Left lung (tissue), 4 donors: ENCODE measurements at regions not wholly inside any gene's neighbourhood (a gene's known extent, or its start where the extent isn't known, plus 50 kb on each side); places are given as distances from the start of the nearest gene placed in this dataset.
A peak's percentile ranks its signal among the peaks of the same experiment; 100 is the strongest.

Experiments
- ATAC-seq: fragments of 200-7000 bp; cut with Tn5 transposase; one replicate; pipeline ENCODE4 v1.9.1; 2020; ENCODE audit warnings: moderate library complexity
- DNase-seq, 4 donors: peaks; one replicate each; pipeline ENCODE4 v3.0.0-alpha.2; 2013 to 2020
- H3K27ac ChIP-seq, 2 donors: fragments of 200-600 bp; sonication (generic) in 1 of 2; one replicate each; pipeline versions ENCODE4 v1.5.0 to v1.8.0; 2020 to 2021
- H3K27me3 ChIP-seq, 2 donors: fragments of 200-600 bp; sonication (generic) in 1 of 2; one replicate each; pipeline versions ENCODE4 v1.5.0 to v1.8.0; 2020 to 2021
- H3K36me3 ChIP-seq, 2 donors: fragments of 200-600 bp; sonication (generic) in 1 of 2; one replicate each; pipeline versions ENCODE4 v1.5.0 to v1.8.0; 2020 to 2021
- H3K4me1 ChIP-seq, 2 donors: fragments of 200-600 bp; one replicate each; pipeline ENCODE4 v1.8.0; 2021
- H3K4me3 ChIP-seq, 2 donors: fragments of 200-600 bp; sonication (generic) in 1 of 2; one replicate each; pipeline versions ENCODE4 v1.5.0 to v1.8.0; 2020 to 2021; ENCODE audit warnings: mild to moderate bottlenecking in 1 of 2
- H3K9me3 ChIP-seq, 2 donors: fragments of 200-600 bp; sonication (generic) in 1 of 2; one replicate each; pipeline versions ENCODE4 v1.5.0 to v1.8.0; 2020 to 2021
- CTCF ChIP-seq, 2 donors: fragments of 200-600 bp; sonication (generic) in 1 of 2; IDR thresholded peaks; one replicate each; pipeline versions ENCODE4 v1.5.0 to v1.8.0; 2021; ENCODE audit warnings: antibody characterized with exemption in 2 of 2
- intact Hi-C, 2 donors: fragments of 100-400 bp; cut with DNase I; formaldehyde crosslinking; loops; one replicate each; pipeline versions ENCODE4 v1.11.2 to v1.14.2; 2022
- donor health status: DM: no; HTN: yes; CAD: no.
- donor health status: DM: no; HTN: no; CAD: no.

GRCh38 chr7:130935564-130936157 is 201.7 kb upstream of the KLF14 start:
- intact Hi-C loops: no loop called here
- Histone ChIP-seq H3K4me1 (peaks cover 0 to 28% of the 10 kb centered on the region in 2 donors), H3K27ac (no peak overlapping the region), H3K4me3 (no peak overlapping the region), H3K36me3 (peaks cover 0 to 10% of the 10 kb centered on the region in 2 donors), H3K27me3 (no peaks in the 10 kb centered on the region), H3K9me3 (no peaks in the 10 kb centered on the region)
- ATAC-seq (no peak), DNase-seq (no peak)
- no peak for TF ChIP-seq CTCF (IDR thresholded peaks at IDR 0.05)

- DNase-seq (no peak), ATAC-seq (no peak)
- Histone ChIP-seq H3K27me3 (no peaks in the 10 kb centered on the region), H3K4me3 (no peak overlapping the region), H3K36me3 (peaks cover 0 to 10% of the 10 kb centered on the region in 2 donors), H3K9me3 (no peaks in the 10 kb centered on the region), H3K27ac (no peak overlapping the region), H3K4me1 (peaks cover 0 to 26% of the 10 kb centered on the region in 2 donors)
- intact Hi-C loops: no loop called here
- TF ChIP-seq CTCF (IDR thresholded peaks at IDR 0.05): no peak
Observed at GRCh38 chr7:130936202-130936931, 202.4 kb upstream of the KLF14 start.

- intact Hi-C loops: no loop called here
- TF ChIP-seq CTCF (IDR thresholded peaks at IDR 0.05): no peak
- no peak overlapping the region for H3K27ac ChIP-seq
Observed at GRCh38 chr7:130937016-130937415, 203.0 kb upstream of the KLF14 start.

GRCh38 chr7:130937830-130938229 is 203.8 kb upstream of the KLF14 start:
- no peak for TF ChIP-seq CTCF (IDR thresholded peaks at IDR 0.05)
- Histone ChIP-seq H3K4me3 (no peak overlapping the region), H3K27me3 (no peaks in the 10 kb centered on the region), H3K4me1 (peaks cover 13 to 36% of the 10 kb centered on the region in 2 donors), H3K9me3 (no peaks in the 10 kb centered on the region), H3K27ac (no peak overlapping the region), H3K36me3 (peaks cover 0 to 10% of the 10 kb centered on the region in 2 donors)
- no peak for DNase-seq
- intact Hi-C loops: no loop called here
- ATAC-seq: no peak

More at GRCh38 chr7:130937016-130937415, 203.0 kb upstream of the KLF14 start:
- Histone ChIP-seq H3K36me3 (peaks cover 0 to 10% of the 10 kb centered on the region in 2 donors), H3K9me3 (no peaks in the 10 kb centered on the region), H3K27me3 (no peaks in the 10 kb centered on the region), H3K4me1 (peaks cover 5 to 28% of the 10 kb centered on the region in 2 donors), H3K4me3 (no peak overlapping the region)
- ATAC-seq: no peak
- DNase-seq: no peak

- H3K27ac ChIP-seq: peak overlapping the region in 1 of 2 donors; percentile 6
- no peaks in the 10 kb centered on the region for H3K27me3 ChIP-seq
- H3K4me1 ChIP-seq: peaks cover 16 to 43% of the 10 kb centered on the region in 2 donors
- no peak for TF ChIP-seq CTCF (IDR thresholded peaks at IDR 0.05)
- DNase-seq (no peak), ATAC-seq (no peak)
- no peak overlapping the region for H3K4me3 ChIP-seq
- H3K36me3 ChIP-seq: peaks cover 0 to 10% of the 10 kb centered on the region in 2 donors
- no peaks in the 10 kb centered on the region for H3K9me3 ChIP-seq
- intact Hi-C loops: no loop called here
Observed at GRCh38 chr7:130938661-130939060, 204.7 kb upstream of the KLF14 start.
